ENCODE measurements at regions not wholly inside any gene's neighbourhood (a gene's known extent, or its start where the extent isn't known, plus 50 kb on each side); places are given as distances from the start of the nearest gene placed in this dataset.

GRCh38 chr4:138964716-138965426 lies 50.7 kb upstream of the NOCT start:
- no peak for DNase-seq

GRCh38 chr4:138963412-138963811 lies 52.2 kb upstream of the NOCT start:
- DNase-seq = no peak

GRCh38 chr4:138961664-138962063 lies 53.9 kb upstream of the NOCT start:
- DNase-seq = no peak

- DNase-seq = no peak
Observed at GRCh38 chr4:138961129-138961528, 54.5 kb upstream of the NOCT start.

- no peak for DNase-seq
Observed at GRCh38 chr4:138960175-138960710, 55.3 kb upstream of the NOCT start.

GRCh38 chr4:138959097-138959815 lies 56.3 kb upstream of the NOCT start:
- DNase-seq = no peak

GRCh38 chr4:138958519-138958918 lies 57.1 kb upstream of the NOCT start:
- no peak for DNase-seq

- DNase-seq = no peak
Observed at GRCh38 chr4:138957302-138957701, 58.3 kb upstream of the NOCT start.

- DNase-seq = no peak
Observed at GRCh38 chr4:138954428-138954827, 61.2 kb upstream of the NOCT start.

GRCh38 chr4:138953961-138954371 lies 61.6 kb upstream of the NOCT start:
- no peak for DNase-seq

- peak in 1 of 2 donors; percentile 2 for DNase-seq
Observed at GRCh38 chr4:138952411-138952810, 63.2 kb upstream of the NOCT start.

- DNase-seq = no peak
Observed at GRCh38 chr4:138951764-138952163, 63.8 kb upstream of the NOCT start.

- no peak for DNase-seq
Observed at GRCh38 chr4:138949866-138950265, 65.7 kb upstream of the NOCT start.

GRCh38 chr4:138948918-138949317 lies 66.7 kb upstream of the NOCT start:
- no peak for DNase-seq

GRCh38 chr4:138946306-138946705 lies 69.3 kb upstream of the NOCT start:
- DNase-seq = no peak

- DNase-seq = no peak
Observed at GRCh38 chr4:138945840-138946239, 69.7 kb upstream of the NOCT start.

GRCh38 chr4:138945401-138945800 lies 70.2 kb upstream of the NOCT start:
- no peak for DNase-seq

- no peak for DNase-seq
Observed at GRCh38 chr4:138943893-138944292, 71.7 kb upstream of the NOCT start.

GRCh38 chr4:138941037-138941436 lies 74.5 kb upstream of the NOCT start:
- DNase-seq = no peak

GRCh38 chr4:138939960-138940359 lies 75.6 kb upstream of the NOCT start:
- no peak for DNase-seq

GRCh38 chr4:138938366-138938690 lies 77.3 kb upstream of the NOCT start:
- DNase-seq = peak in 1 of 2 donors; percentile 2

- no peak for DNase-seq
Observed at GRCh38 chr4:138935135-138935807, 80.3 kb upstream of the NOCT start.

GRCh38 chr4:138927072-138927471 lies 88.5 kb upstream of the NOCT start:
- no peak for DNase-seq

GRCh38 chr4:138925495-138925894 lies 90.1 kb upstream of the NOCT start:
- no peak for DNase-seq
